ENCODE measurements at regions not wholly inside any gene's neighbourhood (a gene's known extent, or its start where the extent isn't known, plus 50 kb on each side); places are given as distances from the start of the nearest gene placed in this dataset.

- WGBS (ENCODE audit: extremely low coverage, insufficient coverage, insufficient read length), result no CpG with 5 or more reads among the region's 4 CpGs
- Histone ChIP-seq H3K79me1 (ENCODE audit: low read length) (no peaks in the 10 kb centered on the region), H3K18ac (ENCODE audit: low read length) (no peak overlapping the region), H4K12ac (ENCODE audit: low read depth, low read length) (no peak overlapping the region), H3K4me1 (ENCODE audit: control insufficient read depth in 1 of 2, insufficient read depth in 2 of 2, low read length in 2 of 2) (no peaks in the 10 kb centered on the region), H4K91ac (ENCODE audit: low read depth, low read length) (no peak overlapping the region), H2BK120ac (ENCODE audit: insufficient read depth, low read length, poor library complexity) (no peak overlapping the region), H3K79me2 (ENCODE audit: control insufficient read depth, insufficient read depth, low read length, poor library complexity) (no peaks in the 10 kb centered on the region), H3K36me3 (ENCODE audit: control insufficient read depth in 1 of 2, insufficient read depth in 2 of 2, low read length in 2 of 2) (no peaks in the 10 kb centered on the region), H4K8ac (ENCODE audit: low read depth, low read length) (no peak overlapping the region), H2BK5ac (ENCODE audit: low read depth, low read length, poor library complexity) (no peak overlapping the region), H2AFZ (ENCODE audit: insufficient read depth, low read length, poor library complexity) (no peak overlapping the region), H3K4me3 (ENCODE audit: low read depth, low read length) (no peak overlapping the region), H3K4me2 (ENCODE audit: low read length) (no peak overlapping the region), H3K9ac (ENCODE audit: low read length) (no peak overlapping the region), H3K9me3 (ENCODE audit: insufficient read depth, low read depth, low read length) (no peaks in the 10 kb centered on the region), H3K23ac (ENCODE audit: low read length) (no peak overlapping the region), H3K14ac (ENCODE audit: low read length) (no peak overlapping the region), H3K4ac (ENCODE audit: low read depth, low read length) (no peak overlapping the region), H2BK12ac (ENCODE audit: low read length) (no peak overlapping the region), H3K27me3 (ENCODE audit: insufficient read depth, low read length) (no peaks in the 10 kb centered on the region), H2AK5ac (ENCODE audit: low read length) (no peak overlapping the region), H3K27ac (ENCODE audit: low read depth, low read length) (no peak overlapping the region)
- no peak for DNase-seq
These were observed 182.6 kb downstream of the SUDS3 start for GRCh38 chr12:118558941-118559340.

- no peak overlapping the region for H4K12ac ChIP-seq (ENCODE audit: low read depth, low read length)
- H3K27ac ChIP-seq (ENCODE audit: low read depth, low read length), result no peak overlapping the region
- no peak overlapping the region for H3K14ac ChIP-seq (ENCODE audit: low read length)
- no peak overlapping the region for H2BK5ac ChIP-seq (ENCODE audit: low read depth, low read length, poor library complexity)
- WGBS (ENCODE audit: extremely low coverage, insufficient coverage, insufficient read length), result no CpG with 5 or more reads among the region's 4 CpGs
- H4K8ac ChIP-seq (ENCODE audit: low read depth, low read length), result no peak overlapping the region
- H2AK5ac ChIP-seq (ENCODE audit: low read length), result no peak overlapping the region
- H3K79me1 ChIP-seq (ENCODE audit: low read length), result no peaks in the 10 kb centered on the region
- no peaks in the 10 kb centered on the region for H3K36me3 ChIP-seq (ENCODE audit: control insufficient read depth in 1 of 2, insufficient read depth in 2 of 2, low read length in 2 of 2)
- no peak overlapping the region for H4K91ac ChIP-seq (ENCODE audit: low read depth, low read length)
- no peaks in the 10 kb centered on the region for H3K4me1 ChIP-seq (ENCODE audit: control insufficient read depth in 1 of 2, insufficient read depth in 2 of 2, low read length in 2 of 2)
- H3K4ac ChIP-seq (ENCODE audit: low read depth, low read length), result no peak overlapping the region
- no peak overlapping the region for H3K4me2 ChIP-seq (ENCODE audit: low read length)
- DNase-seq, result no peak
- no peaks in the 10 kb centered on the region for H3K9me3 ChIP-seq (ENCODE audit: insufficient read depth, low read depth, low read length)
- H2BK120ac ChIP-seq (ENCODE audit: insufficient read depth, low read length, poor library complexity), result no peak overlapping the region
- no peak overlapping the region for H3K4me3 ChIP-seq (ENCODE audit: low read depth, low read length)
- no peak overlapping the region for H2BK12ac ChIP-seq (ENCODE audit: low read length)
- no peaks in the 10 kb centered on the region for H3K79me2 ChIP-seq (ENCODE audit: control insufficient read depth, insufficient read depth, low read length, poor library complexity)
- H3K18ac ChIP-seq (ENCODE audit: low read length), result no peak overlapping the region
- no peaks in the 10 kb centered on the region for H3K27me3 ChIP-seq (ENCODE audit: insufficient read depth, low read length)
- no peak overlapping the region for H2AFZ ChIP-seq (ENCODE audit: insufficient read depth, low read length, poor library complexity)
- H3K23ac ChIP-seq (ENCODE audit: low read length), result no peak overlapping the region
- H3K9ac ChIP-seq (ENCODE audit: low read length), result no peak overlapping the region
These were observed 184.4 kb downstream of the SUDS3 start for GRCh38 chr12:118560733-118561132.

- no peak overlapping the region for H2BK12ac ChIP-seq (ENCODE audit: low read length)
- no peak overlapping the region for H3K4ac ChIP-seq (ENCODE audit: low read depth, low read length)
- H3K36me3 ChIP-seq (ENCODE audit: control insufficient read depth in 1 of 2, insufficient read depth in 2 of 2, low read length in 2 of 2), result no peaks in the 10 kb centered on the region
- no peak overlapping the region for H3K27ac ChIP-seq (ENCODE audit: low read depth, low read length)
- no peaks in the 10 kb centered on the region for H3K27me3 ChIP-seq (ENCODE audit: insufficient read depth, low read length)
- H3K9me3 ChIP-seq (ENCODE audit: insufficient read depth, low read depth, low read length), result peaks cover 6% of the 10 kb centered on the region
- no CpG with 5 or more reads among the region's 5 CpGs for WGBS (ENCODE audit: extremely low coverage, insufficient coverage, insufficient read length)
- no peak overlapping the region for H2AK5ac ChIP-seq (ENCODE audit: low read length)
- no peak overlapping the region for H2AFZ ChIP-seq (ENCODE audit: insufficient read depth, low read length, poor library complexity)
- no peak for DNase-seq
- no peak overlapping the region for H3K9ac ChIP-seq (ENCODE audit: low read length)
- H3K4me3 ChIP-seq (ENCODE audit: low read depth, low read length), result no peak overlapping the region
- no peak overlapping the region for H3K4me2 ChIP-seq (ENCODE audit: low read length)
- H3K14ac ChIP-seq (ENCODE audit: low read length), result no peak overlapping the region
- no peak overlapping the region for H4K91ac ChIP-seq (ENCODE audit: low read depth, low read length)
- H3K23ac ChIP-seq (ENCODE audit: low read length), result no peak overlapping the region
- no peak overlapping the region for H4K12ac ChIP-seq (ENCODE audit: low read depth, low read length)
- no peaks in the 10 kb centered on the region for H3K4me1 ChIP-seq (ENCODE audit: control insufficient read depth in 1 of 2, insufficient read depth in 2 of 2, low read length in 2 of 2)
- H4K8ac ChIP-seq (ENCODE audit: low read depth, low read length), result no peak overlapping the region
- no peak overlapping the region for H2BK5ac ChIP-seq (ENCODE audit: low read depth, low read length, poor library complexity)
- no peak overlapping the region for H2BK120ac ChIP-seq (ENCODE audit: insufficient read depth, low read length, poor library complexity)
- H3K79me1 ChIP-seq (ENCODE audit: low read length), result no peaks in the 10 kb centered on the region
- H3K79me2 ChIP-seq (ENCODE audit: control insufficient read depth, insufficient read depth, low read length, poor library complexity), result no peaks in the 10 kb centered on the region
- no peak overlapping the region for H3K18ac ChIP-seq (ENCODE audit: low read length)
These were observed 195.4 kb downstream of the SUDS3 start for GRCh38 chr12:118571730-118572129.

GRCh38 chr12:118574288-118574687, 197.9 kb downstream of the SUDS3 start:
- DNase-seq, result no peak
- no peak overlapping the region for H3K14ac ChIP-seq (ENCODE audit: low read length)
- H3K27ac ChIP-seq (ENCODE audit: low read depth, low read length), result no peak overlapping the region
- no peak overlapping the region for H3K18ac ChIP-seq (ENCODE audit: low read length)
- no peaks in the 10 kb centered on the region for H3K79me1 ChIP-seq (ENCODE audit: low read length)
- no peak overlapping the region for H3K4ac ChIP-seq (ENCODE audit: low read depth, low read length)
- no peaks in the 10 kb centered on the region for H3K4me1 ChIP-seq (ENCODE audit: control insufficient read depth in 1 of 2, insufficient read depth in 2 of 2, low read length in 2 of 2)
- no peak overlapping the region for H3K23ac ChIP-seq (ENCODE audit: low read length)
- H3K4me3 ChIP-seq (ENCODE audit: low read depth, low read length), result no peak overlapping the region
- H4K12ac ChIP-seq (ENCODE audit: low read depth, low read length), result no peak overlapping the region
- no peaks in the 10 kb centered on the region for H3K79me2 ChIP-seq (ENCODE audit: control insufficient read depth, insufficient read depth, low read length, poor library complexity)
- no peaks in the 10 kb centered on the region for H3K27me3 ChIP-seq (ENCODE audit: insufficient read depth, low read length)
- H4K91ac ChIP-seq (ENCODE audit: low read depth, low read length), result no peak overlapping the region
- no peaks in the 10 kb centered on the region for H3K36me3 ChIP-seq (ENCODE audit: control insufficient read depth in 1 of 2, insufficient read depth in 2 of 2, low read length in 2 of 2)
- H2BK5ac ChIP-seq (ENCODE audit: low read depth, low read length, poor library complexity), result no peak overlapping the region
- peaks cover 6% of the 10 kb centered on the region for H3K9me3 ChIP-seq (ENCODE audit: insufficient read depth, low read depth, low read length)
- H3K9ac ChIP-seq (ENCODE audit: low read length), result no peak overlapping the region
- H2BK120ac ChIP-seq (ENCODE audit: insufficient read depth, low read length, poor library complexity), result no peak overlapping the region
- no peak overlapping the region for H3K4me2 ChIP-seq (ENCODE audit: low read length)
- no peak overlapping the region for H2BK12ac ChIP-seq (ENCODE audit: low read length)
- H4K8ac ChIP-seq (ENCODE audit: low read depth, low read length), result no peak overlapping the region
- no peak overlapping the region for H2AK5ac ChIP-seq (ENCODE audit: low read length)
- WGBS (ENCODE audit: extremely low coverage, insufficient coverage, insufficient read length), result no CpG with 5 or more reads among the region's 3 CpGs
- H2AFZ ChIP-seq (ENCODE audit: insufficient read depth, low read length, poor library complexity), result no peak overlapping the region

All from trophoblast cell (in vitro differentiated cells and primary cell).